Left colon (tissue), 2 donors: ENCODE measurements at regions not wholly inside any gene's neighbourhood (a gene's known extent, or its start where the extent isn't known, plus 50 kb on each side); places are given as distances from the start of the nearest gene placed in this dataset.

Experiments
- ATAC-seq: fragments of 200-7000 bp; cut with Tn5 transposase; one replicate; pipeline ENCODE4 v1.9.1; 2020; ENCODE audit warnings: mild to moderate bottlenecking, moderate library complexity
- DNase-seq, 2 donors: peaks; one replicate each; pipeline ENCODE4 v3.0.0-alpha.2; 2020
- intact Hi-C, 2 donors: fragments of 100-400 bp; cut with DNase I in 1 of 2; cut with micrococcal nuclease in 1 of 2; formaldehyde crosslinking; loops; one replicate each; pipeline versions ENCODE4 v1.11.2 to v1.14.0; 2022; cut with DNase I, micrococcal nuclease
- donor health status: DM: no; HTN: no; CAD: no.
- donor health status: DM: yes; HTN: yes; CAD: no.

DNA sequence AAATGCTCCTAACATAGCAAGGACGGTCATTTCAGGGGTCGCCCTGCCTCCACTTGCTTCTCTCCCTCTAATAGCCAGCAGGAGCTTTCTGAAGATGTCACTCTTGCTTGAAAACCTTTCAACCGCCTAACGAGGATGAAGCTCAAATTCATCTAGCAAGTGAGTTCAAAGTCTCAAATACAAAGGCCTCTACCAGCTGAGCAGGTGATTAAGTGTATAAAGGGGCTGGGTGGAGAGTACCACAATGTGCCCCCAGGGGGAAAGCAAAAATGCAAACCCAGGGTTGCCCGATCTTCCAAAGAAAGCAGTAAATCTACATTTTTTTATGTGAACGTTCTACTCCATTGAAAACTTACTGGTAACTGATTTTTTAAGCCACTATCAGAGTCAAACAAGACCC, 50.4 kb upstream of the GRIP2 start:
- ATAC-seq (no peak), DNase-seq (no peak)
- intact Hi-C loops, result no loop called here

DNA sequence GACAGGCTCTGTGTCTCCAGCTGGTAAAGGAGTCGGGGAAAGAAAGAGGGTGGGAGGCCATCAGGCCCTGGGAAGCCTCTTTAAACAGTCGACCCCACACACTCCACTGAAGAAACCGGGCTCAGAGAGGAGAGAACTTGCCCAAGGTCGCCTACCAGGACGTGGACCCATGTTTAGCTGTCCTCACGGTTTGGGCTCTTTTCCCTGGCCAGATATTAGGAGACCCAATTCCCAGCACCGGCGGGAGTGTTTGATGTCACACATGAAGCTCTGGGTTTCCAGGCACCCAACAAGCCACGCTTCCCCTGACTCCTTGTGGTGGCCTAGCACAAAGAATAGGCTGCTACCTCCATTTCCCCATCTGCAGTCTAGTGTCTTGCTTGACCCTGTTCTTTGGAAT, 52.2 kb upstream of the GRIP2 start:
- DNase-seq (no peak), ATAC-seq (no peak)
- intact Hi-C loops, result no loop called here

GRCh38 chr3:14592836-14593235, 52.7 kb upstream of the GRIP2 start:
- DNase-seq (no peak), ATAC-seq (no peak)
- intact Hi-C loops, result no loop called here

DNA sequence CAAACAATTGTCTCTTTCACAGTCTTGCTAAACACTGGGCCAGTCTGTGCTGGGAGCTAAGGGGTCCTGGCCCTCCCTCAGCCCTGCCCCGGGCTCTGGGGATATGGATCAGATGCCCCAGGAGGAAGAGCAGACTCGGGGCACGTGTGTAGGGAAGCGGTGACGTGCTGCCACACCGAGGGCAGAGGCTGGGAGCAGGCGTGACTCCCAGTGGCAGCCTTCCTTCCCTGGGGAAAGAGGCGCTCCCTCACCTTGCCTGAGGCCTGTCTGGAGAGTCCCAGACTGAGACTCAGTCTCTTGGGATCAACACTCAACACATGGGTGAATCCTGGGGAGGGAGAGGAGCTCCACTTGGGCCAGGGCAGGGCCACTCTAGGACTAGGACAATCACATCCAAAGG, 54.1 kb upstream of the GRIP2 start:
- no peak for ATAC-seq
- DNase-seq, result no peak
- intact Hi-C loops, result no loop called here

GRCh38 chr3:14595561-14595960, 55.4 kb upstream of the GRIP2 start:
- ATAC-seq (no peak), DNase-seq (no peak)
- intact Hi-C loops, result no loop called here

GRCh38 chr3:14597266-14597665, 54.3 kb upstream of the CCDC174 start:
- intact Hi-C loops, result no loop called here
- no peak for ATAC-seq
- no peak for DNase-seq

- intact Hi-C loops, result no loop called here
- ATAC-seq (no peak), DNase-seq (peak in 1 of 2 donors; percentile 11)
Measured at GRCh38 chr3:14598143-14598569, 53.4 kb upstream of the CCDC174 start.

- DNase-seq (no peak), ATAC-seq (no peak)
- intact Hi-C loops, result no loop called here
Measured at GRCh38 chr3:14599488-14599887, 52.1 kb upstream of the CCDC174 start.

DNA sequence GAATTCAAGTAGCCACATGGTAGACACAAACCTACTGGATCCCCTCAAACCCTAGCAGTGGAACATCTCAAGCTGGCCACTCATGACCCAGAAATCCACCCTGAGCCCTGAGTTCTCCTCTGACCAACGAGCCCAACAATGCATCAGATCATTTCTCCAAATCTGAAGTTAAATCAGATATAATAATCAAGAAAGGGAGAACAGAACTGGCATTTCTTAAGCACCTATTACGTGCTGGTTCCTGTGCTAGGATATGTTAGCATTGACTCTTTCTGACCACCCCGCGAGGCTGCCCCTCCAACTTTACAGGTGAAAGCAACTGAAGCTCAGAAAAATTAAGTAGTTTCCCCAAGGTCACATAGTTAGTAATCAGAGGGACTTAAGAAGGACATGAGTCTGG, 51.5 kb upstream of the CCDC174 start:
- ATAC-seq, result no peak
- intact Hi-C loops, result no loop called here
- no peak for DNase-seq

GRCh38 chr3:14600856-14601610, 50.5 kb upstream of the CCDC174 start:
- no peak for ATAC-seq
- no peak for DNase-seq
- intact Hi-C loops, result no loop called here

DNA sequence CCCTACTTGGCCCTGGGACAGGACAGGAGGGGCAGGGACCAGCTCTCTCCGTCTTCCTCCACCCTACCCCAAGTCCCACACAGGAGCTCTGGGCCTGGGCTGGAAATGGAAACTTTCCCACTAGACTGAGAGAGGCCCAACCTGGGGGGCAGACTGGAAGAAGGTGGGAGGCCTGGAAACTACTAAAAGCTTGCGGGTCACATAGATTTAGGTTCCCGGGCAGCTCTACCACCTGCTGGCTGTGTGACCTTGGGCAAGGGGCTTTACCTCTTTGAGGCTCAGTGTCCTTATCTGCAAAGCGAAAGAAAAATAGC, 49.9 kb upstream of the CCDC174 start:
- no peak for ATAC-seq
- intact Hi-C loops, result no loop called here

More for the DNA sequence above, 49.9 kb upstream of the CCDC174 start:
- DNase-seq, result no peak
